ENCODE measurements at regions not wholly inside any gene's neighbourhood (a gene's known extent, or its start where the extent isn't known, plus 50 kb on each side); places are given as distances from the start of the nearest gene placed in this dataset.
A peak's percentile ranks its signal among the peaks of the same experiment; 100 is the strongest.

- Histone ChIP-seq H3K9me1 (ENCODE audit: control insufficient read depth, insufficient read depth, low read length) (no peaks in the 10 kb centered on the region), H2AFZ (ENCODE audit: low read depth, low read length) (no peak overlapping the region), H3K4me2 (ENCODE audit: insufficient read depth, low read length) (no peak overlapping the region), H3K27me3 (ENCODE audit: control insufficient read depth in 2 of 2, insufficient read depth in 2 of 2, low read length in 2 of 2) (no peaks in the 10 kb centered on the region), H3K79me2 (ENCODE audit: control insufficient read depth, insufficient read depth, low read length) (no peaks in the 10 kb centered on the region), H3K27ac (ENCODE audit: extremely low read depth, low read depth, low read length) (no peak overlapping the region), H3K4me3 (no peak overlapping the region), H4K20me1 (replicated peaks; ENCODE audit: control insufficient read depth, insufficient read depth, low read length) (no peaks in the 10 kb centered on the region), H3K9me3 (replicated peaks; ENCODE audit: control insufficient read depth, insufficient read depth, low read depth, low read length) (no peaks in the 10 kb centered on the region), H3K4me1 (replicated peaks in 1 of 2; ENCODE audit: control insufficient read depth in 2 of 2, insufficient read depth in 2 of 2, low read length in 2 of 2) (no peaks in the 10 kb centered on the region), H3K36me3 (ENCODE audit: control insufficient read depth, insufficient read depth, low read length) (no peaks in the 10 kb centered on the region), H3K9ac (ENCODE audit: insufficient read depth in 1 of 2, low read depth in 2 of 2, low read length in 2 of 2) (no peak overlapping the region)
- ChIA-PET CTCF (ENCODE audit: low intra/inter-chr PET ratio) (no interaction called here), POLR2A (no interaction called here)
- ATAC-seq (no peak), DNase-seq (ENCODE audit: extremely low read depth in 1 of 4, low spot score in 3 of 4) (no peak), FAIRE-seq (no peak)
- in situ Hi-C loops (cut with MboI) (no loop called here), intact Hi-C loops (cut with micrococcal nuclease) (no loop called here)
- TF ChIP-seq PCBP2 (IDR thresholded peaks at IDR 0.05; ENCODE audit: low read depth, low read length, poor library complexity, severe bottlenecking) (peak; percentile 15), CEBPB (tag; IDR thresholded peaks at IDR 0.05) (no peak), FOXM1 (IDR thresholded peaks at IDR 0.05; ENCODE audit: low read depth) (no peak), FOXM1 (CRISPR knock-in tag; IDR thresholded peaks at IDR 0.05; ENCODE audit: low read depth) (no peak)
- WGBS (ENCODE audit: insufficient coverage, low coverage, missing lambda C conversion rate) = 2% methylated on average over 5 of the region's 5 CpGs
- BruUV-seq (replicated peaks) = no TSS peak
Observed at GRCh38 chr3:159229116-159229680, 427.3 kb downstream of the MFSD1 start.

- no peak overlapping the region for H2AFZ ChIP-seq (ENCODE audit: low read depth, low read length)
- no peak for DNase-seq (ENCODE audit: extremely low read depth in 1 of 4, low spot score in 3 of 4)
- 2% methylated on average over 4 of the region's 4 CpGs for WGBS (ENCODE audit: insufficient coverage, low coverage, missing lambda C conversion rate)
- no peaks in the 10 kb centered on the region for H4K20me1 ChIP-seq (replicated peaks; ENCODE audit: control insufficient read depth, insufficient read depth, low read length)
- no peaks in the 10 kb centered on the region for H3K36me3 ChIP-seq (ENCODE audit: control insufficient read depth, insufficient read depth, low read length)
- no peak overlapping the region for H3K27ac ChIP-seq (ENCODE audit: extremely low read depth, low read depth, low read length)
- no peak overlapping the region for H3K4me3 ChIP-seq
- no peaks in the 10 kb centered on the region for H3K9me1 ChIP-seq (ENCODE audit: control insufficient read depth, insufficient read depth, low read length)
- ATAC-seq = no peak
- no peaks in the 10 kb centered on the region for H3K79me2 ChIP-seq (ENCODE audit: control insufficient read depth, insufficient read depth, low read length)
- no peak for FAIRE-seq
- no peak overlapping the region for H3K9ac ChIP-seq (ENCODE audit: insufficient read depth in 1 of 2, low read depth in 2 of 2, low read length in 2 of 2)
- ChIA-PET POLR2A (no interaction called here), CTCF (ENCODE audit: low intra/inter-chr PET ratio) (no interaction called here)
- BruUV-seq (replicated peaks) = no TSS peak
- intact Hi-C loops (cut with micrococcal nuclease) (no loop called here), in situ Hi-C loops (cut with MboI) (no loop called here)
- H3K9me3 ChIP-seq (replicated peaks; ENCODE audit: control insufficient read depth, insufficient read depth, low read depth, low read length) = no peaks in the 10 kb centered on the region
- no peaks in the 10 kb centered on the region for H3K4me1 ChIP-seq (replicated peaks in 1 of 2; ENCODE audit: control insufficient read depth in 2 of 2, insufficient read depth in 2 of 2, low read length in 2 of 2)
- H3K4me2 ChIP-seq (ENCODE audit: insufficient read depth, low read length) = no peak overlapping the region
- no peaks in the 10 kb centered on the region for H3K27me3 ChIP-seq (ENCODE audit: control insufficient read depth in 2 of 2, insufficient read depth in 2 of 2, low read length in 2 of 2)
- TF ChIP-seq EWSR1 (IDR thresholded peaks at IDR 0.05; ENCODE audit: borderline replicate concordance, low read depth, partially characterized antibody) (no peak), MEIS2 (IDR thresholded peaks at IDR 0.05; ENCODE audit: partially characterized antibody) (no peak), HNRNPK (IDR thresholded peaks at IDR 0.05; ENCODE audit: low read depth, low read length, poor library complexity, severe bottlenecking) (no peak), HMBOX1 (IDR thresholded peaks at IDR 0.05) (no peak), ELK1 (CRISPR knock-in tag; IDR thresholded peaks at IDR 0.05) (no peak), GATAD2A (IDR thresholded peaks at IDR 0.05) (no peak), ZNF431 (CRISPR knock-in tag; IDR thresholded peaks at IDR 0.05) (no peak), ZHX1 (conservative IDR thresholded peaks at IDR 0.05; ENCODE audit: low read length) (no peak)
Observed at GRCh38 chr3:159232966-159233365, 431.1 kb downstream of the MFSD1 start.
